ENCODE measurements at regions not wholly inside any gene's neighbourhood (a gene's known extent, or its start where the extent isn't known, plus 50 kb on each side); places are given as distances from the start of the nearest gene placed in this dataset.

DNA sequence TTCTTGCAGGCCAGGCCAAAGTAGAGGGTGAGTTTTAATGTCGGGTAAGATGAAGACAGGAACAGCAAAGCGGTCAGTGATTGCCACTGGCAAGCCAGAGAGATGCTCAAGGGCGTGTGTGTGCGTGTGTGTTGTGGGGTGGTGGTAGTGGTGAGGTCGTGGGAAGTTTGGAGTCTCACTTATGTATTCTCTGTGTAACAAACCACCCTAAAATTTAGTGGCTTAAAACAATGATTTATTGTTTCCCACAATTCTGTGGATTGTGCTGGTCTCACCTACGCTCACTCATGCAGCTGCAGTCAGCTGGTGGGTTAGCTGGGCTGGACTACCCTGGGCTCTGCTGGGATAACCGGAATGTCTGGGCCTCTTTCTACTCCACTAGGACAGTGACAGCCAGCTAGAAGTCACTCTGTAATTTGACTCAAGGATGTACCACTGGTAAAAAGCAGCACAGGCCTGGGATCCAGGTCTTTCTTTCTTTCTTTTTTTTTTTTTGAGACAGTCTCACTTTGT, 50.9 kb upstream of the BHLHE40 start:
- no peak for TF ChIP-seq GATA2 (IDR thresholded peaks at IDR 0.05; ENCODE audit: low read depth, low read length)
- TF ChIP-seq GATA3 (IDR thresholded peaks at IDR 0.05; ENCODE audit: low read depth, low read length), result no peak
